K562 (cell line): ENCODE measurements at regions not wholly inside any gene's neighbourhood (a gene's known extent, or its start where the extent isn't known, plus 50 kb on each side); places are given as distances from the start of the nearest gene placed in this dataset.

ENCODE experiments used
- ATAC-seq: fragments of 200-7000 bp; cut with Tn5 transposase; 3 replicates; pipeline ENCODE4 v1.9.1; 2020; ENCODE audit warnings: moderate library complexity
- BruUV-seq: library from RNA; stranded (reverse); fragments of 400-500 nt; replicated peaks from 2 replicates; lab custom pipeline; 2021; lab: Mats Ljungman, UMichigan
- CTCF ChIA-PET: fragments of 300-600 bp; formaldehyde crosslinking; extraction: SDS; loops from one replicate; lab custom pipeline; 2021; ENCODE audit warnings: low intra/inter-chr PET ratio; lab: Yijun Ruan, JAX
- POLR2A ChIA-PET: fragments of 300-600, 350-650 bp; sonication (Branson Sonifier 250); formaldehyde crosslinking; extraction: SDS; loops from one replicate; lab custom pipeline; 2021; ENCODE audit warnings: antibody characterized with exemption, inconsistent platforms; lab: Yijun Ruan, JAX
- DNase-seq, 4 experiments: peaks; one replicate each; pipeline versions ENCODE4 v3.0.0 to v3.0.0-alpha.2; 2011 to 2018; ENCODE audit warnings: low spot score in 3 of 4, mixed read lengths in 3 of 4; ENCODE audit errors: extremely low read depth in 1 of 4
- FAIRE-seq: peaks from 2 replicates; lab custom pipeline; 2011; peaks lifted over from hg19 to GRCh38; lab: Jason Lieb, UNC
- H2AFZ ChIP-seq: 2 replicates; pipeline ENCODE4 v1.6.0; 2011; ENCODE audit warnings: low read depth, low read length, control low read depth, inconsistent platforms
- H3K27ac ChIP-seq: fragments of 200-600 bp; 3 replicates; pipeline ENCODE4 v1.8.0; 2011; ENCODE audit warnings: low read depth, mild to moderate bottlenecking, control low read depth, inconsistent platforms, low read length, moderate library complexity, mixed read lengths; ENCODE audit errors: extremely low read depth
- H3K27me3 ChIP-seq, 2 experiments: fragments of 300-600 bp in 1 of 2; 2 replicates in 1 of 2; 3 replicates in 1 of 2; pipeline versions ENCODE4 v1.6.0 to v1.8.0; 2011; ENCODE audit warnings: inconsistent platforms in 2 of 2, low read length in 2 of 2, mild to moderate bottlenecking in 1 of 2, mixed read lengths in 1 of 2, moderate library complexity in 1 of 2; ENCODE audit not compliant: control insufficient read depth in 2 of 2, insufficient read depth in 2 of 2
- H3K36me3 ChIP-seq: fragments of 300-600 bp; 3 replicates; pipeline ENCODE4 v1.8.0; 2011; ENCODE audit warnings: mild to moderate bottlenecking, low read length, inconsistent platforms; ENCODE audit not compliant: control insufficient read depth, insufficient read depth
- H3K4me1 ChIP-seq, 2 experiments: fragments of 200-600 bp in 1 of 2; replicated peaks in 1 of 2; 2 replicates in 1 of 2; 3 replicates in 1 of 2; pipeline versions ENCODE4 v1.5.1 to v1.8.0; 2011; ENCODE audit warnings: inconsistent platforms in 2 of 2, low read length in 2 of 2, mild to moderate bottlenecking in 1 of 2, mixed read lengths in 1 of 2, moderate library complexity in 1 of 2; ENCODE audit not compliant: control insufficient read depth in 2 of 2, insufficient read depth in 2 of 2
- H3K4me2 ChIP-seq: 2 replicates; pipeline ENCODE4 v1.6.1; 2011; ENCODE audit warnings: low read length, control low read depth, inconsistent platforms, mixed read lengths; ENCODE audit not compliant: insufficient read depth
- H3K4me3 ChIP-seq: fragments of 200-600 bp; sonication (generic), shearing (Covaris generic); 2 replicates; pipeline ENCODE4 v1.5.1; 2016; ENCODE audit warnings: control low read depth, inconsistent platforms
- H3K79me2 ChIP-seq: fragments of 200-600 bp; 3 replicates; pipeline ENCODE4 v1.8.0; 2011; ENCODE audit warnings: low read length, inconsistent platforms; ENCODE audit not compliant: control insufficient read depth, insufficient read depth
- H3K9ac ChIP-seq, 2 experiments: 2 replicates each; pipeline versions ENCODE4 v1.6.0 to v1.6.1; 2011; ENCODE audit warnings: low read depth in 2 of 2, low read length in 2 of 2, control low read depth in 1 of 2, inconsistent platforms in 1 of 2, mild to moderate bottlenecking in 1 of 2, mixed read lengths in 1 of 2; ENCODE audit not compliant: insufficient read depth in 1 of 2
- H3K9me1 ChIP-seq: one replicate; pipeline ENCODE4 v1.6.0; 2011; ENCODE audit warnings: inconsistent platforms, mild to moderate bottlenecking, low read length, moderate library complexity; ENCODE audit not compliant: control insufficient read depth, insufficient read depth
- H3K9me3 ChIP-seq: replicated peaks from 2 replicates; pipeline ENCODE4 v1.5.1; 2011; ENCODE audit warnings: low read depth, low read length, inconsistent platforms; ENCODE audit not compliant: control insufficient read depth, insufficient read depth
- H4K20me1 ChIP-seq: replicated peaks from 2 replicates; pipeline ENCODE4 v1.6.1; 2011; ENCODE audit warnings: low read length, inconsistent platforms, mixed read lengths; ENCODE audit not compliant: control insufficient read depth, insufficient read depth
- ATF3 ChIP-seq, 2 experiments: fragments of 450-650 bp in 1 of 2; sonication (generic) in 1 of 2; formaldehyde crosslinking in 1 of 2; IDR thresholded peaks in 1 of 2; conservative IDR thresholded peaks in 1 of 2; 2 replicates each; pipeline versions ENCODE4 v1.6.1 to v1.8.1; 2016 to 2023; ENCODE audit warnings: mild to moderate bottlenecking in 2 of 2, moderate library complexity in 2 of 2, inconsistent platforms in 1 of 2, missing genetic modification reagents in 1 of 2
- ATF7 ChIP-seq: fragments of 450-650 bp; IDR thresholded peaks from 2 replicates; pipeline ENCODE4 v1.7.1; 2014; ENCODE audit warnings: mild to moderate bottlenecking, moderate library complexity
- CBX3 ChIP-seq, 2 experiments: IDR thresholded peaks; 1 replicate in 1 of 2; 2 replicates in 1 of 2; pipeline ENCODE4 v1.6.1; 2012; ENCODE audit warnings: inconsistent platforms in 2 of 2, low read length in 2 of 2, borderline replicate concordance in 1 of 2, control low read depth in 1 of 2
- CHD2 ChIP-seq: IDR thresholded peaks from 2 replicates; pipeline ENCODE4 v1.6.1; 2011; ENCODE audit warnings: low read depth, low read length
- CREB1 ChIP-seq, 2 experiments: sonication (generic) in 1 of 2; formaldehyde crosslinking in 1 of 2; IDR thresholded peaks; 2 replicates each; pipeline versions ENCODE4 v1.6.1 to v1.8.0; 2012 to 2022; ENCODE audit warnings: inconsistent platforms in 1 of 2, mild to moderate bottlenecking in 1 of 2, missing genetic modification reagents in 1 of 2, moderate library complexity in 1 of 2
- CSDE1 ChIP-seq, 2 experiments: fragments of 450-650 bp; IDR thresholded peaks; 2 replicates each; pipeline ENCODE4 v1.6.1; 2016; ENCODE audit warnings: mild to moderate bottlenecking in 1 of 2
- GABPA ChIP-seq: fragments of 200-800 bp; sonication (Bioruptor generic); conservative IDR thresholded peaks from 2 replicates; pipeline ENCODE4 v1.6.1; 2016; ENCODE audit warnings: low read depth, missing genetic modification characterization, missing compliant biosample characterization
- GABPB1 ChIP-seq: sonication (generic); formaldehyde crosslinking; IDR thresholded peaks from 2 replicates; pipeline ENCODE4 v1.8.0; 2022; ENCODE audit warnings: mild to moderate bottlenecking, missing genetic modification reagents
- KDM4B ChIP-seq, 2 experiments: fragments of 450-650 bp in 1 of 2; sonication (generic) in 1 of 2; IDR thresholded peaks; 2 replicates each; pipeline ENCODE4 v1.6.1; 2016 to 2017; ENCODE audit warnings: borderline replicate concordance in 2 of 2, antibody characterized with exemption in 1 of 2, low read depth in 1 of 2, mild to moderate bottlenecking in 1 of 2
- MXI1 ChIP-seq: IDR thresholded peaks from 2 replicates; pipeline ENCODE4 v1.6.1; 2011; ENCODE audit warnings: low read depth, mild to moderate bottlenecking, improper control_type of control experiment, low read length
- RBFOX2 ChIP-seq: fragments of 200-400 bp; formaldehyde crosslinking; IDR thresholded peaks from 2 replicates; pipeline ENCODE4 v1.6.1; 2017; ENCODE audit warnings: low read depth, mild to moderate bottlenecking, low read length, moderate library complexity
- SRSF7 ChIP-seq: fragments of 200-400 bp; formaldehyde crosslinking; optimal IDR thresholded peaks from 2 replicates; pipeline ENCODE3; 2017; ENCODE audit warnings: mild to moderate bottlenecking, low read depth, low read length
- STAT5B ChIP-seq: fragments of 250-450 bp; sonication (Bioruptor Pico); IDR thresholded peaks from 2 replicates; pipeline ENCODE4 v1.8.0; 2021; ENCODE audit warnings: mild to moderate bottlenecking, inconsistent platforms
- ZNF217 ChIP-seq: sonication (generic); formaldehyde crosslinking; IDR thresholded peaks from 2 replicates; pipeline ENCODE4 v1.8.0; 2022; ENCODE audit warnings: mild to moderate bottlenecking, missing genetic modification reagents
- ZNF436 ChIP-seq: fragments of 250-450, 450-650 bp; sonication (Bioruptor Pico); formaldehyde crosslinking; IDR thresholded peaks from 2 replicates; pipeline ENCODE4 v1.7.0; 2020; ENCODE audit warnings: mild to moderate bottlenecking
- ZNF445 ChIP-seq: fragments of 250-450 bp; sonication (Bioruptor Pico); IDR thresholded peaks from 2 replicates; pipeline ENCODE4 v1.4.0; 2020; ENCODE audit warnings: low read depth, mild to moderate bottlenecking, moderate library complexity
- WGBS: fragments of 100-300 bp; shearing (Covaris generic); methylation state at CpG from one replicate; pipeline ENCODE4 v1.1.6; 2016; ENCODE audit warnings: low coverage, mixed read lengths; ENCODE audit not compliant: insufficient coverage; ENCODE audit errors: missing lambda C conversion rate; 5-methylcytosine and 5-hydroxymethylcytosine counted together
- in situ Hi-C: fragments of 300-500 bp; cut with MboI; formaldehyde crosslinking; loops from 4 replicates; pipeline ENCODE4 v1.15.0; 2018; ENCODE audit warnings: inconsistent platforms, mixed read lengths
- intact Hi-C: fragments of 100-400 bp; cut with micrococcal nuclease; formaldehyde crosslinking; loops from 2 replicates; pipeline ENCODE4 v1.14.2; 2022

DNA sequence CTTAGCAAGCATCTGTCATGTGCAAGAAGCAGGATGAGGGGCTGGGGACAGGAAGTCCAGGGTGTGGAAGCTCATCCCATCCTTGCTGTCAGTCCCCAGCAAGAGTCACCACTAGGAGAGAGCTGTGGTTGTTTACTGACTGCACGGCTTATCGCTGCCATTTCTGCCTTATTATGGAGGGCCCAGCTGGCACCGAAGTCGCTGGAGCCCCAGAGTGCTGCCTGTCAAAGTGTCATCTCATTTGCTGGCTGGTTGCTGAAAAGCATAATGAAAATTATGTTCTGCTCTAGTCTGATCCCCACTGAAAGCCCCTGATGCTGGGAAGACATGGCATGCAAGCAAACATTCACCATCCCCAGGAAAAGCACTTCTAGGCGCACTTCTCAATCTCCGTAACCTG is 642.7 kb downstream of the NPHP4 start:
- CTCF ChIA-PET, result no interaction called here
- H3K4me3 ChIP-seq, result no peak overlapping the region
- in situ Hi-C loops, result no loop called here
- H3K79me2 ChIP-seq, result no peaks in the 10 kb centered on the region
- no peaks in the 10 kb centered on the region for H3K9me1 ChIP-seq
- no peaks in the 10 kb centered on the region for H3K36me3 ChIP-seq
- 6% methylated on average over 6 of the region's 6 CpGs for WGBS
- TF ChIP-seq STAT5B (CRISPR knock-in tag) (no peak), ZNF217 (CRISPR knock-in tag) (no peak), ZNF445 (CRISPR knock-in tag) (no peak), CHD2 (no peak), MXI1 (no peak), RBFOX2 (no peak)
- TF ChIP-seq, all 486 proteins: peak for 0
- no peak overlapping the region for H3K9ac ChIP-seq
- intact Hi-C loops, result no loop called here
- no peak overlapping the region for H3K27ac ChIP-seq
- no peak for FAIRE-seq
- no TSS peak for BruUV-seq
- no peak for DNase-seq
- H3K4me1 ChIP-seq, result no peaks in the 10 kb centered on the region
- no peaks in the 10 kb centered on the region for H3K27me3 ChIP-seq
- H3K4me2 ChIP-seq, result no peak overlapping the region
- H2AFZ ChIP-seq, result no peak overlapping the region
- H3K9me3 ChIP-seq, result peaks cover 3% of the 10 kb centered on the region; the same call in 1 of the 2 replicates
- no peak for ATAC-seq
- H4K20me1 ChIP-seq, result no peaks in the 10 kb centered on the region
- POLR2A ChIA-PET, result no interaction called here

- POLR2A ChIA-PET, result no interaction called here
- in situ Hi-C loops, result no loop called here
- no peak overlapping the region for H3K27ac ChIP-seq
- no peak overlapping the region for H3K9ac ChIP-seq
- no peaks in the 10 kb centered on the region for H3K27me3 ChIP-seq
- peaks cover 3% of the 10 kb centered on the region; the same call in 1 of the 2 replicates for H3K9me3 ChIP-seq
- H3K4me2 ChIP-seq, result no peak overlapping the region
- no peak overlapping the region for H2AFZ ChIP-seq
- DNase-seq (peak; percentile 6 to 32 (median 22)), FAIRE-seq (no peak), ATAC-seq (no peak)
- H3K4me3 ChIP-seq, result no peak overlapping the region
- H3K79me2 ChIP-seq, result no peaks in the 10 kb centered on the region
- no peaks in the 10 kb centered on the region for H3K4me1 ChIP-seq
- no peaks in the 10 kb centered on the region for H3K36me3 ChIP-seq
- H4K20me1 ChIP-seq, result no peaks in the 10 kb centered on the region
- no peaks in the 10 kb centered on the region for H3K9me1 ChIP-seq
- CTCF ChIA-PET, result no interaction called here
- BruUV-seq, result no TSS peak
- 3% methylated on average over 15 of the region's 15 CpGs for WGBS
- intact Hi-C loops, result no loop called here
- peak; percentile 61 for TF ChIP-seq ATF3 (IDR thresholded peaks at IDR 0.05)
- no peak for TF ChIP-seq ATF3 (CRISPR knock-in tag; conservative IDR thresholded peaks at IDR 0.05)
- TF ChIP-seq CSDE1 (IDR thresholded peaks at IDR 0.05), result peak in 1 of 2 experiments; percentile 41; a peak in 1 of 4 replicates
- peak; percentile 71 for TF ChIP-seq GABPA
- TF ChIP-seq SRSF7, result no peak
- peak; percentile 94 for TF ChIP-seq CREB1 (IDR thresholded peaks at IDR 0.05)
- TF ChIP-seq CREB1 (CRISPR knock-in tag; IDR thresholded peaks at IDR 0.05), result peak; percentile 88
- TF ChIP-seq KDM4B (IDR thresholded peaks at IDR 0.05; ENCODE audit: borderline replicate concordance in 2 of 2, low read depth in 1 of 2), result no peak
- peak; percentile 46; the same call in 1 of the 2 replicates for TF ChIP-seq ATF7
- peak; percentile 82 for TF ChIP-seq GABPB1
- TF ChIP-seq ZNF436, result no peak
- 0 out of 3 replicates have a peak, but pooled peaks of 1 of the 2 experiments have one; percentile 25 for TF ChIP-seq CBX3 (IDR thresholded peaks at IDR 0.05; ENCODE audit: borderline replicate concordance in 1 of 2, low read length in 2 of 2)
Measured at GRCh38 chr1:5348732-5349465, 643.3 kb downstream of the NPHP4 start.
